HEK293 (cell line): ENCODE measurements at regions not wholly inside any gene's neighbourhood (a gene's known extent, or its start where the extent isn't known, plus 50 kb on each side); places are given as distances from the start of the nearest gene placed in this dataset.

ENCODE experiments used
- CTCF ChIA-PET: fragments of 350-600 bp; formaldehyde crosslinking; extraction: SDS; loops from one replicate; lab custom pipeline; 2021; ENCODE audit warnings: antibody characterized with exemption; lab: Yijun Ruan, JAX
- POLR2A ChIA-PET: fragments of 300-600 bp; formaldehyde crosslinking; extraction: SDS; loops from one replicate; lab custom pipeline; 2020; ENCODE audit warnings: antibody characterized with exemption, inconsistent platforms; lab: Yijun Ruan, JAX
- H3K27ac ChIP-seq: fragments of 200-500 bp; sonication (Bioruptor generic); 2 replicates; pipeline ENCODE4 v1.5.1; 2014; ENCODE audit warnings: low read depth, low read length, control low read depth, inconsistent platforms; ENCODE audit errors: extremely low read depth
- H3K36me3 ChIP-seq, 2 experiments: fragments of 200-500 bp in 1 of 2; sonication (Bioruptor generic) in 1 of 2; 1 replicate in 1 of 2; 2 replicates in 1 of 2; pipeline ENCODE4 v1.5.1; 2014 to 2017; ENCODE audit warnings: inconsistent platforms in 2 of 2, low read length in 2 of 2; ENCODE audit not compliant: control insufficient read depth in 2 of 2, insufficient read depth in 1 of 2
- H3K4me1 ChIP-seq: fragments of 200-500 bp; sonication (Bioruptor generic); 2 replicates; pipeline ENCODE4 v1.5.1; 2014; ENCODE audit warnings: mild to moderate bottlenecking, low read length, inconsistent platforms; ENCODE audit not compliant: control insufficient read depth, insufficient read depth
- H3K4me3 ChIP-seq: 2 replicates; pipeline ENCODE4 v1.5.1; 2011; ENCODE audit warnings: low read depth, mild to moderate bottlenecking, control low read depth, low read length, moderate library complexity
- H3K9me3 ChIP-seq: fragments of 200-500 bp; sonication (Bioruptor generic); 2 replicates; pipeline ENCODE4 v1.5.1; 2014; ENCODE audit warnings: low read depth, low read length, inconsistent platforms; ENCODE audit not compliant: control insufficient read depth, insufficient read depth
- ATF2 ChIP-seq: fragments of 450-650 bp; formaldehyde crosslinking; IDR thresholded peaks from 2 replicates; pipeline ENCODE4 v1.5.1; 2016; ENCODE audit warnings: missing biosample characterization, missing genetic modification characterization, low read depth
- BCL11A ChIP-seq: fragments of 450-650 bp; formaldehyde crosslinking; IDR thresholded peaks from 2 replicates; pipeline ENCODE4 v1.5.1; 2016; ENCODE audit warnings: low read depth, missing biosample characterization, missing genetic modification characterization
- GLIS2 ChIP-seq: fragments of 450-650 bp; formaldehyde crosslinking; IDR thresholded peaks from 2 replicates; pipeline ENCODE4 v1.5.1; 2016; ENCODE audit warnings: missing biosample characterization, missing genetic modification characterization
- HOXD13 ChIP-seq: sonication (generic); formaldehyde crosslinking; IDR thresholded peaks from 2 replicates; pipeline ENCODE4 v1.8.0; 2022; ENCODE audit warnings: missing genetic modification reagents, borderline replicate concordance
- KLF10 ChIP-seq: fragments of 450-650 bp; IDR thresholded peaks from 2 replicates; pipeline ENCODE4 v1.5.1; 2018; ENCODE audit warnings: missing biosample characterization, mild to moderate bottlenecking, missing genetic modification characterization
- KLF17 ChIP-seq: fragments of 450-650 bp; formaldehyde crosslinking; IDR thresholded peaks from 2 replicates; pipeline ENCODE4 v1.5.1; 2016; ENCODE audit warnings: missing biosample characterization, missing genetic modification characterization
- KLF7 ChIP-seq: fragments of 450-650 bp; formaldehyde crosslinking; IDR thresholded peaks from 2 replicates; pipeline ENCODE4 v1.5.1; 2016; ENCODE audit warnings: missing biosample characterization, missing genetic modification characterization, borderline replicate concordance
- KLF8 ChIP-seq: fragments of 450-650 bp; formaldehyde crosslinking; IDR thresholded peaks from 2 replicates; pipeline ENCODE4 v1.5.1; 2016; ENCODE audit warnings: missing biosample characterization, missing genetic modification characterization
- RBAK ChIP-seq: fragments of 450-650 bp; formaldehyde crosslinking; IDR thresholded peaks from 2 replicates; pipeline ENCODE4 v1.5.1; 2016; ENCODE audit warnings: missing biosample characterization, missing genetic modification characterization
- SCRT1 ChIP-seq: fragments of 450-650 bp; formaldehyde crosslinking; IDR thresholded peaks from 2 replicates; pipeline ENCODE4 v1.5.1; 2016; ENCODE audit warnings: missing biosample characterization, missing genetic modification characterization, borderline replicate concordance
- YY2 ChIP-seq: fragments of 450-650 bp; formaldehyde crosslinking; IDR thresholded peaks from 2 replicates; pipeline ENCODE4 v1.5.1; 2016; ENCODE audit warnings: missing biosample characterization, missing genetic modification characterization
- ZBTB10 ChIP-seq: fragments of 450-650 bp; formaldehyde crosslinking; IDR thresholded peaks from 2 replicates; pipeline ENCODE4 v1.5.1; 2016; ENCODE audit warnings: missing biosample characterization, missing genetic modification characterization
- ZFP37 ChIP-seq: fragments of 450-650 bp; formaldehyde crosslinking; IDR thresholded peaks from 2 replicates; pipeline ENCODE4 v1.5.1; 2016; ENCODE audit warnings: missing biosample characterization, missing genetic modification characterization
- ZNF121 ChIP-seq: fragments of 450-650 bp; formaldehyde crosslinking; IDR thresholded peaks from 2 replicates; pipeline ENCODE4 v1.5.1; 2016; ENCODE audit warnings: missing biosample characterization, missing genetic modification characterization
- ZNF140 ChIP-seq: fragments of 450-650 bp; formaldehyde crosslinking; IDR thresholded peaks from 2 replicates; pipeline ENCODE4 v1.5.1; 2016; ENCODE audit warnings: missing biosample characterization, missing genetic modification characterization
- ZNF146 ChIP-seq: fragments of 450-650 bp; formaldehyde crosslinking; IDR thresholded peaks from 2 replicates; pipeline ENCODE4 v1.5.1; 2016; ENCODE audit warnings: missing biosample characterization, missing genetic modification characterization
- ZNF184 ChIP-seq: fragments of 450-650 bp; IDR thresholded peaks from 2 replicates; pipeline ENCODE4 v1.5.1; 2018; ENCODE audit warnings: missing biosample characterization, mild to moderate bottlenecking, missing genetic modification characterization
- ZNF19 ChIP-seq: fragments of 450-650 bp; formaldehyde crosslinking; IDR thresholded peaks from 2 replicates; pipeline ENCODE4; 2016; ENCODE audit warnings: missing biosample characterization, missing genetic modification characterization, low read depth
- ZNF221 ChIP-seq: fragments of 450-650 bp; formaldehyde crosslinking; IDR thresholded peaks from 2 replicates; pipeline ENCODE4 v1.5.1; 2017; ENCODE audit warnings: missing biosample characterization, missing genetic modification characterization, borderline replicate concordance
- ZNF335 ChIP-seq: fragments of 450-650 bp; formaldehyde crosslinking; conservative IDR thresholded peaks from 2 replicates; pipeline ENCODE4 v1.5.1; 2016; ENCODE audit warnings: missing biosample characterization, missing genetic modification characterization
- ZNF433 ChIP-seq: fragments of 450-650 bp; formaldehyde crosslinking; IDR thresholded peaks from 2 replicates; pipeline ENCODE4 v1.5.1; 2016; ENCODE audit warnings: missing biosample characterization, missing genetic modification characterization, low read depth
- ZNF514 ChIP-seq: fragments of 450-650 bp; formaldehyde crosslinking; IDR thresholded peaks from 2 replicates; pipeline ENCODE4 v1.5.1; 2016; ENCODE audit warnings: missing biosample characterization, missing genetic modification characterization
- ZNF596 ChIP-seq: fragments of 450-650 bp; IDR thresholded peaks from 2 replicates; pipeline ENCODE4 v1.5.0; 2018; ENCODE audit warnings: missing biosample characterization, mild to moderate bottlenecking, missing genetic modification characterization, moderate library complexity
- ZNF629 ChIP-seq: fragments of 450-650 bp; formaldehyde crosslinking; IDR thresholded peaks from 2 replicates; pipeline ENCODE4 v1.5.1; 2017; ENCODE audit warnings: missing biosample characterization, missing genetic modification characterization
- ZNF707 ChIP-seq: fragments of 450-650 bp; formaldehyde crosslinking; IDR thresholded peaks from 2 replicates; pipeline ENCODE4 v1.5.1; 2016; ENCODE audit warnings: missing biosample characterization, missing genetic modification characterization
- ZNF747 ChIP-seq: fragments of 450-650 bp; formaldehyde crosslinking; IDR thresholded peaks from 2 replicates; pipeline ENCODE4 v1.5.1; 2016; ENCODE audit warnings: missing biosample characterization, missing genetic modification characterization

GRCh38 chr20:10985536-10985935 lies 311.7 kb upstream of the JAG1 start:
- Histone ChIP-seq H3K9me3 (no peaks in the 10 kb centered on the region), H3K4me3 (no peak overlapping the region), H3K36me3 (no peaks in the 10 kb centered on the region), H3K27ac (no peak overlapping the region), H3K4me1 (no peaks in the 10 kb centered on the region)
- POLR2A ChIA-PET = no interaction called here
- CTCF ChIA-PET = interaction anchor here (0.8 kb wide), 1 partner anchor 16 kb away, joined by 3 read pairs; no protein-coding TSS in a partner anchor
- no peak for TF ChIP-seq ZNF433 (tag by site-specific recombination)
- no peak for TF ChIP-seq RBAK (tag by site-specific recombination)
- TF ChIP-seq ZFP37 = no peak
- TF ChIP-seq KLF7 = no peak
- TF ChIP-seq ZNF121 (tag by site-specific recombination) = no peak
- TF ChIP-seq KLF10 = no peak
- TF ChIP-seq ZNF184 (tag by site-specific recombination) = no peak
- TF ChIP-seq ZBTB10 (tag by site-specific recombination) = no peak

- TF ChIP-seq KLF8 (tag by site-specific recombination) = no peak
- no peak for TF ChIP-seq ZNF596 (tag by site-specific recombination)
- no peak for TF ChIP-seq ZNF146
- TF ChIP-seq ZFP37 = no peak
- TF ChIP-seq BCL11A = no peak
- no peak for TF ChIP-seq ZNF707
- TF ChIP-seq ZBTB10 (tag by site-specific recombination) = no peak
- no peak for TF ChIP-seq ZNF514 (tag by site-specific recombination)
- no peak for TF ChIP-seq ATF2
- TF ChIP-seq SCRT1 (tag by site-specific recombination) = no peak
- no peak for TF ChIP-seq YY2 (tag by site-specific recombination)
- no peak for TF ChIP-seq ZNF629 (tag by site-specific recombination)
- no peak for TF ChIP-seq ZNF747 (tag by site-specific recombination)
- no peak for TF ChIP-seq ZNF335
- no peak for TF ChIP-seq HOXD13 (CRISPR knock-in tag)
- no peak for TF ChIP-seq ZNF221
- no peak for TF ChIP-seq ZNF19 (tag by site-specific recombination)
- TF ChIP-seq ZNF140 = no peak
- no peak for TF ChIP-seq GLIS2 (tag by site-specific recombination)
- no peak for TF ChIP-seq KLF17 (tag by site-specific recombination)
- CTCF ChIA-PET = interaction anchor here (0.8 kb wide), 1 partner anchor 15 kb away, joined by 3 read pairs; no protein-coding TSS in a partner anchor
- POLR2A ChIA-PET = no interaction called here
- Histone ChIP-seq H3K4me1 (no peaks in the 10 kb centered on the region), H3K27ac (no peak overlapping the region), H3K36me3 (no peaks in the 10 kb centered on the region), H3K4me3 (no peak overlapping the region), H3K9me3 (no peaks in the 10 kb centered on the region)
Measured at GRCh38 chr20:10986586-10986985, 312.8 kb upstream of the JAG1 start.
